ENCODE measurements at regions not wholly inside any gene's neighbourhood (a gene's known extent, or its start where the extent isn't known, plus 50 kb on each side); places are given as distances from the start of the nearest gene placed in this dataset.
A peak's percentile ranks its signal among the peaks of the same experiment; 100 is the strongest.

DNA sequence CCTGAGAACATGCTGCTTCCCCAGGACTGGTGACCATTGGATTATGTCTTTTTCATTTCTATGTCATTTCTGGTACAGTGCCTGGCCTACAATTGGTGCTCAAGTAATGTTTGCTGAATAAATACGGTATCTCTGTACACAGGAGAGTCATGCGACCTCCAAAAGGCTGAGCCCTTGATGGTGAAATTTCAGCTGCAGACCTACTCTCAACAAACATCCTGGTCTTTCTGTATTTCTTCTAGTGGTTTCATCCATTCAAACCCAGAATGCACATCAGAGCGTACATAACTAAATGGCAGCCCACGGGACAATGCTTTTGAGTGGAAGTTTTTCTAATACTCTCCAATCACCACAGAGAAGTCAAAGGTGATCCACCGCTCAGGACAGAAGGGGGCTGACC is 62.6 kb upstream of the RPS23 start:
- peaks cover 14% of the 10 kb centered on the region for H3K4me1 ChIP-seq
- no peak for TF ChIP-seq CTCF (IDR thresholded peaks at IDR 0.05)
- H3K9me3 ChIP-seq = no peaks in the 10 kb centered on the region
- DNase-seq (no peak), ATAC-seq (no peak)
- no peaks in the 10 kb centered on the region for H3K36me3 ChIP-seq (ENCODE audit: insufficient read depth in 1 of 2, low read depth in 1 of 2)
- no peak overlapping the region for H3K27ac ChIP-seq
- H3K27me3 ChIP-seq (ENCODE audit: insufficient read depth in 3 of 3, low read length in 2 of 3) = no peaks in the 10 kb centered on the region
- intact Hi-C loops (cut with DNase I) = no loop called here
- H3K4me3 ChIP-seq = no peak overlapping the region
- 92 to 94% (median 93%) methylated on average over 5 of the region's 5 CpGs for WGBS, 3 donors

GRCh38 chr5:82339792-82340191 is 61.6 kb upstream of the RPS23 start:
- no peaks in the 10 kb centered on the region for H3K36me3 ChIP-seq (ENCODE audit: insufficient read depth in 1 of 2, low read depth in 1 of 2)
- WGBS, 3 donors = 65 to 81% (median 69%) methylated on average over 3 of the region's 3 CpGs
- H3K4me1 ChIP-seq = peaks cover 24% of the 10 kb centered on the region
- no peak overlapping the region for H3K4me3 ChIP-seq
- H3K27ac ChIP-seq = no peak overlapping the region
- DNase-seq (no peak), ATAC-seq (no peak)
- H3K9me3 ChIP-seq = no peaks in the 10 kb centered on the region
- no peak for TF ChIP-seq CTCF (IDR thresholded peaks at IDR 0.05)
- H3K27me3 ChIP-seq (ENCODE audit: insufficient read depth in 3 of 3, low read length in 2 of 3) = no peaks in the 10 kb centered on the region
- intact Hi-C loops (cut with DNase I) = no loop called here

GRCh38 chr5:82338771-82339373 is 60.7 kb upstream of the RPS23 start:
- TF ChIP-seq CTCF (IDR thresholded peaks at IDR 0.05) = no peak
- ATAC-seq (no peak), DNase-seq (no peak)
- H3K4me3 ChIP-seq = no peak overlapping the region
- peaks cover 30% of the 10 kb centered on the region for H3K4me1 ChIP-seq
- no peaks in the 10 kb centered on the region for H3K27me3 ChIP-seq (ENCODE audit: insufficient read depth in 3 of 3, low read length in 2 of 3)
- no peak overlapping the region for H3K27ac ChIP-seq
- 61 to 73% (median 73%) methylated on average over 5 of the region's 5 CpGs for WGBS, 3 donors
- no peaks in the 10 kb centered on the region for H3K9me3 ChIP-seq
- H3K36me3 ChIP-seq (ENCODE audit: insufficient read depth in 1 of 2, low read depth in 1 of 2) = no peaks in the 10 kb centered on the region
- intact Hi-C loops (cut with DNase I) = no loop called here

GRCh38 chr5:82336959-82337351 is 58.8 kb upstream of the RPS23 start:
- Histone ChIP-seq H3K4me1 (peaks cover 36% of the 10 kb centered on the region), H3K36me3 (ENCODE audit: insufficient read depth in 1 of 2, low read depth in 1 of 2) (no peaks in the 10 kb centered on the region), H3K9me3 (no peaks in the 10 kb centered on the region), H3K4me3 (no peak overlapping the region), H3K27me3 (ENCODE audit: insufficient read depth in 3 of 3, low read length in 2 of 3) (no peaks in the 10 kb centered on the region), H3K27ac (peak overlapping the region; percentile 92)
- intact Hi-C loops (cut with DNase I) = no loop called here
- TF ChIP-seq CTCF (IDR thresholded peaks at IDR 0.05) = no peak
- ATAC-seq = no peak
- 90 to 98% (median 93%) methylated on average over 1 of the region's 1 CpG for whole genome bisulfite sequencing, 3 donors
- no peak for DNase-seq

Data from psoas muscle (tissue), 7 donors.